OCI-LY7 (cell line): ENCODE measurements at regions not wholly inside any gene's neighbourhood (a gene's known extent, or its start where the extent isn't known, plus 50 kb on each side); places are given as distances from the start of the nearest gene placed in this dataset.

Experiments used
- BruUV-seq: library from RNA; stranded (reverse); fragments of 400-500 nt; replicated peaks from 2 replicates; lab custom pipeline; 2021; lab: Mats Ljungman, UMichigan
- CTCF ChIA-PET: fragments of 300-600 bp; sonication (Branson Sonifier 250); formaldehyde crosslinking; loops from one replicate; lab custom pipeline; 2022; ENCODE audit warnings: antibody characterized with exemption; ENCODE audit not compliant: unreplicated experiment; lab: Charles Lee
- POLR2A ChIA-PET: fragments of 300-600 bp; sonication (Branson Sonifier 250); formaldehyde crosslinking; loops from one replicate; lab custom pipeline; 2022; ENCODE audit warnings: antibody characterized with exemption; lab: Charles Lee
- DNase-seq: peaks from one replicate; pipeline ENCODE4 v3.0.0-alpha.2; 2015; ENCODE audit warnings: low spot score
- H2AFZ ChIP-seq: fragments of 200-600 bp; sonication (generic), shearing (Covaris generic); 2 replicates; pipeline ENCODE4 v1.6.1; 2014; ENCODE audit warnings: mild to moderate bottlenecking, antibody characterized with exemption, low read length, moderate library complexity
- H3K27ac ChIP-seq: fragments of 200-600 bp; sonication (generic); 2 replicates; pipeline ENCODE4 v1.5.1; 2014; ENCODE audit warnings: mixed run types, low read depth, mild to moderate bottlenecking, moderate library complexity, low read length, inconsistent platforms; ENCODE audit not compliant: poor library complexity, severe bottlenecking
- H3K36me3 ChIP-seq: fragments of 200-600 bp; sonication (generic); 2 replicates; pipeline ENCODE4 v1.6.1; 2014; ENCODE audit warnings: mild to moderate bottlenecking, antibody characterized with exemption, low read length, moderate library complexity, mixed read lengths; ENCODE audit not compliant: insufficient read depth
- H3K4me1 ChIP-seq: fragments of 200-600 bp; sonication (generic); 2 replicates; pipeline ENCODE4 v1.5.1; 2014; ENCODE audit warnings: mild to moderate bottlenecking, low read length; ENCODE audit not compliant: insufficient read depth, poor library complexity, severe bottlenecking
- H3K4me2 ChIP-seq: fragments of 200-600 bp; sonication (generic); 2 replicates; pipeline ENCODE4 v1.6.1; 2014; ENCODE audit warnings: mild to moderate bottlenecking, low read length
- H3K4me3 ChIP-seq: fragments of 200-600 bp; sonication (generic); 2 replicates; pipeline ENCODE4 v1.5.1; 2014; ENCODE audit warnings: mild to moderate bottlenecking, low read depth, low read length; ENCODE audit not compliant: poor library complexity, severe bottlenecking
- H3K79me2 ChIP-seq: fragments of 200-600 bp; sonication (generic); 2 replicates; pipeline ENCODE4 v1.6.1; 2016; ENCODE audit warnings: low read depth, mild to moderate bottlenecking, low read length, moderate library complexity, mixed read lengths; ENCODE audit not compliant: insufficient read depth
- H3K9me2 ChIP-seq: fragments of 200-600 bp; sonication (generic); 2 replicates; pipeline ENCODE4 v1.6.1; 2016; ENCODE audit warnings: mild to moderate bottlenecking, low read length, mixed read lengths; ENCODE audit not compliant: insufficient read depth
- H3K9me3 ChIP-seq: fragments of 200-600 bp; sonication (generic); 2 replicates; pipeline ENCODE4 v1.6.1; 2014; ENCODE audit warnings: mild to moderate bottlenecking, mixed run types, low read length, mixed read lengths
- H4K20me1 ChIP-seq: fragments of 200-600 bp; sonication (generic); 2 replicates; pipeline ENCODE4 v1.6.1; 2014; ENCODE audit warnings: mild to moderate bottlenecking, antibody characterized with exemption, low read length, moderate library complexity, mixed read lengths; ENCODE audit not compliant: insufficient read depth
- CTCF ChIP-seq: fragments of 200-600 bp; sonication (generic); conservative IDR thresholded peaks from 2 replicates; pipeline ENCODE4 v1.5.1; 2014; ENCODE audit warnings: mild to moderate bottlenecking, antibody characterized with exemption, low read length, moderate library complexity, mixed read lengths
- EZH2phosphoT487 ChIP-seq: fragments of 200-600 bp; sonication (generic); IDR thresholded peaks from 2 replicates; pipeline ENCODE4 v1.6.1; 2018; ENCODE audit warnings: low read depth, borderline replicate concordance, mild to moderate bottlenecking, mixed run types, antibody characterized with exemption, low read length, moderate library complexity, mixed read lengths
- intact Hi-C: fragments of 100-400 bp; cut with micrococcal nuclease; formaldehyde crosslinking; loops from one replicate; pipeline ENCODE4 v1.10.0; 2022; ENCODE audit not compliant: unreplicated experiment

- intact Hi-C loops = no loop called here
- no peaks in the 10 kb centered on the region for H3K79me2 ChIP-seq
- no peak overlapping the region for H3K4me3 ChIP-seq
- H3K27ac ChIP-seq = no peak overlapping the region
- ChIA-PET CTCF (no interaction called here), POLR2A (no interaction called here)
- no TSS peak for BruUV-seq
- no peak overlapping the region for H3K4me2 ChIP-seq
- no peaks in the 10 kb centered on the region for H3K36me3 ChIP-seq
- TF ChIP-seq EZH2phosphoT487 (no peak), CTCF (no peak)
- no peak for DNase-seq
- no peak overlapping the region for H2AFZ ChIP-seq
- no peaks in the 10 kb centered on the region for H4K20me1 ChIP-seq
- H3K4me1 ChIP-seq = no peaks in the 10 kb centered on the region
- H3K9me2 ChIP-seq = no peaks in the 10 kb centered on the region
- no peaks in the 10 kb centered on the region for H3K9me3 ChIP-seq
Observed at GRCh38 chr3:150082898-150083654, 112.4 kb upstream of the PFN2 start.

DNA sequence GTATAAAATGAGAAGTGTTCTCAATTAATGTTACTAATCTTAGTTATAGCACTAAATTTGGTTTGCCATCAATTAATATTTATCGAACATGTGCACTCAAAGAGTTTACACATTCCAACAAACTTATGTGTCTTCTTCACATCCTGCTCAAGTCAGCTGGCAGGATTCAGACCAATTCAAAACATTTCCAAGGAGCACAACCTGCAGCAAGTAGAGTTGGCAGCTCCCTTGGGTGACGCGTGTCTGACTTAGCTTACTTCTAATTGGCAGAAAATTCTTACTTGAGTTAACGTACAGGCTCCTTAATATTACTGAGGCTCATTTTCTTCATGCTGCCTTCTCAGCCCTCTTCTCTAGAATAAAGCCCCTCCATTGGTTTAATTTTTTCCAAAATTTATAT is 110.4 kb upstream of the PFN2 start:
- H3K79me2 ChIP-seq = no peaks in the 10 kb centered on the region
- CTCF ChIA-PET = no interaction called here
- no peaks in the 10 kb centered on the region for H3K4me1 ChIP-seq
- BruUV-seq = no TSS peak
- H2AFZ ChIP-seq = no peak overlapping the region
- DNase-seq = no peak
- POLR2A ChIA-PET = interaction anchor here (0.5 kb wide), 1 partner anchor 109 kb away, joined by 3 read pairs; no protein-coding TSS in a partner anchor
- H3K9me2 ChIP-seq = no peaks in the 10 kb centered on the region
- TF ChIP-seq CTCF (no peak), EZH2phosphoT487 (no peak)
- H3K27ac ChIP-seq = no peak overlapping the region
- H3K4me3 ChIP-seq = no peak overlapping the region
- no peaks in the 10 kb centered on the region for H4K20me1 ChIP-seq
- no peaks in the 10 kb centered on the region for H3K9me3 ChIP-seq
- intact Hi-C loops = no loop called here
- no peaks in the 10 kb centered on the region for H3K36me3 ChIP-seq
- H3K4me2 ChIP-seq = no peak overlapping the region

- no peaks in the 10 kb centered on the region for H3K9me3 ChIP-seq
- intact Hi-C loops = no loop called here
- no peaks in the 10 kb centered on the region for H3K79me2 ChIP-seq
- BruUV-seq = no TSS peak
- no peaks in the 10 kb centered on the region for H3K9me2 ChIP-seq
- CTCF ChIA-PET = no interaction called here
- H3K4me1 ChIP-seq = no peaks in the 10 kb centered on the region
- no peak overlapping the region for H3K4me3 ChIP-seq
- no peak for TF ChIP-seq EZH2phosphoT487
- no peak for TF ChIP-seq CTCF
- H3K4me2 ChIP-seq = no peak overlapping the region
- no peaks in the 10 kb centered on the region for H3K36me3 ChIP-seq
- no peak overlapping the region for H3K27ac ChIP-seq
- H4K20me1 ChIP-seq = no peaks in the 10 kb centered on the region
- POLR2A ChIA-PET = no interaction called here
- no peak overlapping the region for H2AFZ ChIP-seq
- no peak for DNase-seq
Observed at GRCh38 chr3:150080058-150080730, 109.5 kb upstream of the PFN2 start.
